SK-N-SH (cell line): ENCODE measurements at regions not wholly inside any gene's neighbourhood (a gene's known extent, or its start where the extent isn't known, plus 50 kb on each side); places are given as distances from the start of the nearest gene placed in this dataset.
A peak's percentile ranks its signal among the peaks of the same experiment; 100 is the strongest.

ENCODE experiments used
- CTCF ChIA-PET: fragments of 300-600, 350-600 bp; formaldehyde crosslinking; extraction: SDS; loops from one replicate; lab custom pipeline; 2021; lab: Yijun Ruan, JAX
- POLR2A ChIA-PET: fragments of 350-600 bp; sonication (Branson Sonifier 250); formaldehyde crosslinking; extraction: SDS; loops from one replicate; lab custom pipeline; 2020; ENCODE audit warnings: antibody characterized with exemption, inconsistent platforms; lab: Yijun Ruan, JAX
- DNase-seq: peaks from one replicate; pipeline ENCODE4 v3.0.0; 2012
- H2AFZ ChIP-seq: fragments of 200-600 bp; sonication (generic); 2 replicates; pipeline ENCODE4 v1.8.1; 2016; ENCODE audit warnings: antibody characterized with exemption, mild to moderate bottlenecking, low read depth
- H3F3A ChIP-seq: fragments of 200-600 bp; sonication (generic); replicated peaks from 2 replicates; pipeline ENCODE3; 2016; ENCODE audit warnings: antibody characterized with exemption, mild to moderate bottlenecking; ENCODE audit not compliant: insufficient read depth
- H3K27ac ChIP-seq, 2 experiments: fragments of 200-500 bp in 1 of 2; fragments of 200-600 bp in 1 of 2; sonication (Bioruptor generic) in 1 of 2; sonication (generic), shearing (Covaris generic) in 1 of 2; 2 replicates each; pipeline versions ENCODE4 v1.5.1 to v1.6.1; 2014 to 2016; ENCODE audit warnings: low read depth in 2 of 2, inconsistent platforms in 1 of 2, low read length in 1 of 2, mild to moderate bottlenecking in 1 of 2, mixed read lengths in 1 of 2
- H3K27me3 ChIP-seq: fragments of 200-600 bp; sonication (generic), shearing (Covaris generic); 2 replicates; pipeline ENCODE4 v1.6.1; 2016; ENCODE audit warnings: mixed run types; ENCODE audit not compliant: insufficient read depth
- H3K36me3 ChIP-seq, 2 experiments: fragments of 200-500 bp in 1 of 2; fragments of 200-600 bp in 1 of 2; sonication (Bioruptor generic) in 1 of 2; sonication (generic) in 1 of 2; replicated peaks in 1 of 2; 2 replicates each; pipeline versions ENCODE3 to v1.5.1; 2014 to 2016; ENCODE audit warnings: low read length in 1 of 2, mild to moderate bottlenecking in 1 of 2; ENCODE audit not compliant: insufficient read depth in 2 of 2, control insufficient read depth in 1 of 2
- H3K4me1 ChIP-seq, 2 experiments: fragments of 200-500 bp in 1 of 2; fragments of 200-600 bp in 1 of 2; sonication (Bioruptor generic) in 1 of 2; sonication (generic), shearing (Covaris generic) in 1 of 2; 2 replicates each; pipeline versions ENCODE4 v1.5.1 to v1.6.1; 2014 to 2016; ENCODE audit warnings: low read depth in 1 of 2, low read length in 1 of 2, mixed run types in 1 of 2; ENCODE audit not compliant: insufficient read depth in 2 of 2, control insufficient read depth in 1 of 2
- H3K4me2 ChIP-seq: fragments of 200-600 bp; sonication (generic), shearing (Covaris generic); 2 replicates; pipeline ENCODE4 v1.6.1; 2017; ENCODE audit warnings: mixed run types
- H3K4me3 ChIP-seq, 2 experiments: fragments of 200-500 bp in 1 of 2; fragments of 200-600 bp in 1 of 2; sonication (Bioruptor generic) in 1 of 2; sonication (generic), shearing (Covaris generic) in 1 of 2; 2 replicates each; pipeline versions ENCODE4 v1.5.1 to v1.8.1; 2014 to 2016; ENCODE audit warnings: low read depth in 2 of 2, inconsistent platforms in 1 of 2, low read length in 1 of 2, mild to moderate bottlenecking in 1 of 2, mixed read lengths in 1 of 2, moderate library complexity in 1 of 2
- H3K79me2 ChIP-seq: fragments of 200-600 bp; sonication (generic); 2 replicates; pipeline ENCODE4 v1.8.1; 2017; ENCODE audit warnings: mild to moderate bottlenecking; ENCODE audit not compliant: insufficient read depth
- H3K9ac ChIP-seq: fragments of 200-600 bp; sonication (generic); 2 replicates; pipeline ENCODE4 v1.6.1; 2017; ENCODE audit warnings: mixed run types
- H3K9me2 ChIP-seq: fragments of 200-600 bp; sonication (generic); 2 replicates; pipeline ENCODE4 v1.6.1; 2017; ENCODE audit warnings: mixed run types
- H3K9me3 ChIP-seq: fragments of 200-600 bp; sonication (generic); 2 replicates; pipeline ENCODE4 v1.6.1; 2017; ENCODE audit warnings: mixed run types, mild to moderate bottlenecking, moderate library complexity
- H4K20me1 ChIP-seq: fragments of 200-600 bp; sonication (generic); 2 replicates; pipeline ENCODE4 v1.6.1; 2017; ENCODE audit warnings: mild to moderate bottlenecking, mixed run types; ENCODE audit not compliant: insufficient read depth
- CHD2 ChIP-seq: fragments of 150-350 bp; IDR thresholded peaks from 2 replicates; pipeline ENCODE4 v1.6.1; 2018; ENCODE audit warnings: low read length; ENCODE audit not compliant: partially characterized antibody
- EP300 ChIP-seq, 2 experiments: IDR thresholded peaks; 2 replicates each; pipeline versions ENCODE4 v1.4.0 to v1.6.1; 2012; ENCODE audit warnings: borderline replicate concordance in 1 of 2, low read depth in 1 of 2, low read length in 1 of 2
- EZH2phosphoT487 ChIP-seq: fragments of 200-600 bp; sonication (generic); IDR thresholded peaks from 2 replicates; pipeline ENCODE4 v1.6.1; 2017; ENCODE audit warnings: low read depth, mixed run types, mild to moderate bottlenecking, antibody characterized with exemption, moderate library complexity, borderline replicate concordance
- FOSL2 ChIP-seq: IDR thresholded peaks from 2 replicates; pipeline ENCODE4 v1.4.0; 2012; ENCODE audit warnings: low read depth, mild to moderate bottlenecking, moderate library complexity, borderline replicate concordance
- GABPA ChIP-seq: IDR thresholded peaks from 2 replicates; pipeline ENCODE4 v1.4.0; 2012; ENCODE audit warnings: low read depth, mild to moderate bottlenecking
- JUND ChIP-seq: IDR thresholded peaks from 2 replicates; pipeline ENCODE4 v1.4.0; 2012
- MAX ChIP-seq: IDR thresholded peaks from 2 replicates; pipeline ENCODE4 v1.4.0; 2012; ENCODE audit warnings: low read depth
- MXI1 ChIP-seq: IDR thresholded peaks from 2 replicates; pipeline ENCODE4 v1.6.1; 2012; ENCODE audit warnings: mild to moderate bottlenecking, low read depth, low read length, improper control_type of control experiment
- PBX3 ChIP-seq: IDR thresholded peaks from 2 replicates; pipeline ENCODE4; 2012
- POLR2AphosphoS5 ChIP-seq: IDR thresholded peaks from 2 replicates; pipeline ENCODE4 v1.6.1; 2012; ENCODE audit warnings: low read depth, low read length
- RAD21 ChIP-seq: IDR thresholded peaks from 2 replicates; pipeline ENCODE4 v1.6.1; 2012; ENCODE audit warnings: mild to moderate bottlenecking, low read length
- RCOR1 ChIP-seq: fragments of 150-350 bp; IDR thresholded peaks from 2 replicates; pipeline ENCODE4 v1.6.1; 2017; ENCODE audit warnings: antibody characterized with exemption, low read length
- REST ChIP-seq: IDR thresholded peaks from 2 replicates; pipeline ENCODE4 v1.6.1; 2012; ENCODE audit warnings: mild to moderate bottlenecking, low read depth, low read length, moderate library complexity
- RFX5 ChIP-seq: IDR thresholded peaks from 2 replicates; pipeline ENCODE4 v1.6.1; 2012; ENCODE audit warnings: mild to moderate bottlenecking, improper control_type of control experiment, low read length
- TAF1 ChIP-seq: IDR thresholded peaks from 2 replicates; pipeline ENCODE4 v1.6.1; 2012; ENCODE audit warnings: low read depth, mild to moderate bottlenecking, low read length, moderate library complexity, borderline replicate concordance
- TEAD4 ChIP-seq: IDR thresholded peaks from 2 replicates; pipeline ENCODE4 v1.4.0; 2012; ENCODE audit warnings: mild to moderate bottlenecking, borderline replicate concordance; ENCODE audit not compliant: insufficient read depth
- USF2 ChIP-seq: fragments of 150-350 bp; IDR thresholded peaks from 2 replicates; pipeline ENCODE4 v1.6.1; 2017; ENCODE audit warnings: antibody characterized with exemption, low read length, low read depth, borderline replicate concordance
- YY1 ChIP-seq: IDR thresholded peaks from 2 replicates; pipeline ENCODE4 v1.4.0; 2012; ENCODE audit warnings: low read depth, mild to moderate bottlenecking
- WGBS: methylation state at CpG from one replicate; pipeline ENCODE4 v1.1.6; 2017; ENCODE audit warnings: low lambda C conversion rate; 5-methylcytosine and 5-hydroxymethylcytosine counted together

- CTCF ChIA-PET: interaction anchor here (0.6 kb wide), 1 partner anchor 16 kb away, joined by 3 read pairs; no protein-coding TSS in a partner anchor
Measured at GRCh38 chr5:164186550-164186949, 681.1 kb downstream of the MAT2B start.

GRCh38 chr5:164187785-164188184, 682.4 kb downstream of the MAT2B start:
- Histone ChIP-seq H3K9me3 (no peaks in the 10 kb centered on the region), H3K36me3 (no peaks in the 10 kb centered on the region), H3K27ac (peak overlapping the region in 1 of 2 experiments; percentile 91; a peak in 1 of 4 replicates), H3F3A (peaks cover 16% of the 10 kb centered on the region), H4K20me1 (no peaks in the 10 kb centered on the region), H3K9ac (no peak overlapping the region), H3K9me2 (no peaks in the 10 kb centered on the region), H3K4me2 (no peak overlapping the region), H2AFZ (no peak overlapping the region), H3K4me3 (no peak overlapping the region), H3K27me3 (no peaks in the 10 kb centered on the region), H3K4me1 (peaks cover 11 to 19% of the 10 kb centered on the region in 2 experiments; a peak in 3 of 4 replicates), H3K79me2 (no peaks in the 10 kb centered on the region)
- WGBS: 54% methylated on average over 2 of the region's 2 CpGs
- CTCF ChIA-PET: no interaction called here
- TF ChIP-seq FOSL2 (no peak), TEAD4 (no peak), RFX5 (no peak), YY1 (no peak), USF2 (no peak), JUND (no peak), RAD21 (no peak), PBX3 (no peak), GABPA (no peak), CHD2 (no peak), MXI1 (no peak), MAX (no peak), EZH2phosphoT487 (no peak), EP300 (IDR thresholded peaks at IDR 0.05; ENCODE audit: borderline replicate concordance in 1 of 2, low read depth in 1 of 2, low read length in 1 of 2) (no peak)
- no peak for DNase-seq
- POLR2A ChIA-PET: no interaction called here

More at GRCh38 chr5:164186550-164186949, 681.1 kb downstream of the MAT2B start:
- no peak for TF ChIP-seq POLR2AphosphoS5
- no peak for TF ChIP-seq YY1
- no peak for TF ChIP-seq RCOR1
- no peak for TF ChIP-seq REST
- TF ChIP-seq TAF1: no peak
- H3K9me2 ChIP-seq: no peaks in the 10 kb centered on the region
- no peak for DNase-seq
- H3K36me3 ChIP-seq: no peaks in the 10 kb centered on the region
- H3F3A ChIP-seq: peaks cover 16% of the 10 kb centered on the region
- H3K9ac ChIP-seq: no peak overlapping the region
- H3K4me2 ChIP-seq: no peak overlapping the region
- no peaks in the 10 kb centered on the region for H3K9me3 ChIP-seq
- H3K4me3 ChIP-seq: no peak overlapping the region
- POLR2A ChIA-PET: no interaction called here
- H4K20me1 ChIP-seq: no peaks in the 10 kb centered on the region
- no peaks in the 10 kb centered on the region for H3K27me3 ChIP-seq
- H3K79me2 ChIP-seq: no peaks in the 10 kb centered on the region
- WGBS: 67% methylated on average over 3 of the region's 3 CpGs
- no peak overlapping the region for H2AFZ ChIP-seq
- no peak overlapping the region for H3K27ac ChIP-seq
- peaks cover 8 to 19% of the 10 kb centered on the region in 2 experiments; a peak in 3 of 4 replicates for H3K4me1 ChIP-seq
